Smooth muscle cell (in vitro differentiated cells): ENCODE measurements at regions not wholly inside any gene's neighbourhood (a gene's known extent, or its start where the extent isn't known, plus 50 kb on each side); places are given as distances from the start of the nearest gene placed in this dataset.

Source experiments
- DNase-seq: peaks from one replicate; lab custom pipeline; 2025; ENCODE audit not compliant: unreplicated experiment; lab: John Stamatoyannopoulos, UW
- H2AFZ ChIP-seq: fragments of 200-600 bp; sonication (generic); 2 replicates; pipeline ENCODE4 v1.6.0; 2016; ENCODE audit warnings: antibody characterized with exemption, low read depth, mild to moderate bottlenecking
- H3F3A ChIP-seq: fragments of 200-600 bp; sonication (generic); 2 replicates; pipeline ENCODE4 v1.6.0; 2017; ENCODE audit warnings: antibody characterized with exemption, low read depth
- H3K27ac ChIP-seq: fragments of 200-600 bp; sonication (generic); 2 replicates; pipeline ENCODE4 v1.5.1; 2016; ENCODE audit warnings: low read depth, mild to moderate bottlenecking
- H3K27me3 ChIP-seq: fragments of 200-600 bp; sonication (generic); 2 replicates; pipeline ENCODE4 v1.6.1; 2016; ENCODE audit warnings: low read depth, mild to moderate bottlenecking
- H3K36me3 ChIP-seq: fragments of 200-600 bp; sonication (generic); 2 replicates; pipeline ENCODE4 v1.5.1; 2016; ENCODE audit warnings: low read depth
- H3K4me1 ChIP-seq: fragments of 200-600 bp; sonication (generic); 2 replicates; pipeline ENCODE4 v1.5.1; 2016; ENCODE audit warnings: low read depth
- H3K4me2 ChIP-seq: fragments of 200-600 bp; sonication (generic); 2 replicates; pipeline ENCODE4 v1.6.0; 2016; ENCODE audit warnings: mild to moderate bottlenecking
- H3K4me3 ChIP-seq: fragments of 200-600 bp; sonication (generic); 2 replicates; pipeline ENCODE4 v1.5.1; 2016; ENCODE audit warnings: mild to moderate bottlenecking
- H3K79me2 ChIP-seq: fragments of 200-600 bp; sonication (generic); 2 replicates; pipeline ENCODE4 v1.6.0; 2016; ENCODE audit warnings: low read depth, mild to moderate bottlenecking
- H3K9ac ChIP-seq: fragments of 200-600 bp; sonication (generic); 2 replicates; pipeline ENCODE4 v1.6.0; 2016; ENCODE audit warnings: low read depth
- H3K9me3 ChIP-seq: fragments of 200-600 bp; sonication (generic); replicated peaks from 2 replicates; pipeline ENCODE4 v1.5.1; 2016; ENCODE audit warnings: low read depth
- H4K20me1 ChIP-seq: fragments of 200-600 bp; sonication (generic); 2 replicates; pipeline ENCODE4 v1.6.0; 2016; ENCODE audit warnings: low read depth
- CTCF ChIP-seq: fragments of 200-600 bp; sonication (generic); IDR thresholded peaks from 2 replicates; pipeline ENCODE4 v1.5.1; 2017; ENCODE audit warnings: borderline replicate concordance, mild to moderate bottlenecking, antibody characterized with exemption; ENCODE audit not compliant: insufficient read depth, poor library complexity, severe bottlenecking
- WGBS: methylation state at CpG from one replicate; pipeline ENCODE4 v1.1.7; 2016; ENCODE audit warnings: low lambda C conversion rate; 5-methylcytosine and 5-hydroxymethylcytosine counted together

DNA sequence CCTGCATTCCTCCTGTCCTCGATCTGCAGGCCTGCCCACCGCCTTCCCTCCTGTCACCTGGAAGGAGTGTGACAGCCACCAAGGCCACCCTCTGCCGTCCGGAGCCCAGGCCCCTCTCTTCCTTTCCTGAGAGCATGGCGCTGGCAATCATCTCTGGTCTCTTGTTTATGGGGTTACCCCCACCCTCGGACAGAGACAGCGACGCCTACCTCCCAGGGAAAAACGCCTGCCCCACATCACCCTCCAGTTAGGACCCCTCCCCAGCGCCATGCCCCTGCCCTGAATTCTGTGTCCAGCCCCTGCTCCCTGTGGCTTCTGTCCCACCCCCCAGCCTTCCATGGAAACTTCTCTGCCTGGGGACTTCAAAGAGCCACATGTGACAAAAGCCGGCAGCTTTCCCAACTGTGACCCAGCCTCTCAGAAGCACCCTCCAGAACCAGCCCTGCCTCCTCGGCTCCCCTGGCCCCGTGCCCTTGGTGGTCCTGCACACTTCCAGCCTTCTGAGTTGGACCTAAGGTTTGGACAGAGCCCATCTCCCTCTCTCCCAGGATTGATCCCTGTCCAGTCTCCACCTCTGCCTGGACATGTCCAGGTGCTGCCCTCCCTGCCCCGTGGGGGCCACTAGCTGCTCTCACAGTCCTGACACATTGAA lies 145.0 kb upstream of the HDAC4 start:
- no peak overlapping the region for H3K9ac ChIP-seq
- H4K20me1 ChIP-seq, result no peaks in the 10 kb centered on the region
- 91% methylated on average over 11 of the region's 14 CpGs for WGBS
- no peaks in the 10 kb centered on the region for H3F3A ChIP-seq
- H3K4me2 ChIP-seq, result no peak overlapping the region
- H3K4me1 ChIP-seq, result no peaks in the 10 kb centered on the region
- no peaks in the 10 kb centered on the region for H3K9me3 ChIP-seq
- H3K27me3 ChIP-seq, result no peaks in the 10 kb centered on the region
- H3K79me2 ChIP-seq, result no peaks in the 10 kb centered on the region
- no peaks in the 10 kb centered on the region for H3K36me3 ChIP-seq
- no peak overlapping the region for H3K27ac ChIP-seq
- no peak for DNase-seq
- TF ChIP-seq CTCF, result no peak
- H3K4me3 ChIP-seq, result no peak overlapping the region
- H2AFZ ChIP-seq, result no peak overlapping the region

- H3K4me1 ChIP-seq, result no peaks in the 10 kb centered on the region
- H3K9me3 ChIP-seq, result no peaks in the 10 kb centered on the region
- H3K9ac ChIP-seq, result no peak overlapping the region
- H3K27ac ChIP-seq, result no peak overlapping the region
- H3F3A ChIP-seq, result no peaks in the 10 kb centered on the region
- WGBS, result 88% methylated on average over 11 of the region's 12 CpGs
- DNase-seq, result no peak
- no peak for TF ChIP-seq CTCF
- no peak overlapping the region for H2AFZ ChIP-seq
- H3K79me2 ChIP-seq, result no peaks in the 10 kb centered on the region
- no peaks in the 10 kb centered on the region for H3K27me3 ChIP-seq
- H4K20me1 ChIP-seq, result no peaks in the 10 kb centered on the region
- H3K36me3 ChIP-seq, result no peaks in the 10 kb centered on the region
- no peak overlapping the region for H3K4me2 ChIP-seq
- no peak overlapping the region for H3K4me3 ChIP-seq
Observed at GRCh38 chr2:239544918-239545465, 144.2 kb upstream of the HDAC4 start.

DNA sequence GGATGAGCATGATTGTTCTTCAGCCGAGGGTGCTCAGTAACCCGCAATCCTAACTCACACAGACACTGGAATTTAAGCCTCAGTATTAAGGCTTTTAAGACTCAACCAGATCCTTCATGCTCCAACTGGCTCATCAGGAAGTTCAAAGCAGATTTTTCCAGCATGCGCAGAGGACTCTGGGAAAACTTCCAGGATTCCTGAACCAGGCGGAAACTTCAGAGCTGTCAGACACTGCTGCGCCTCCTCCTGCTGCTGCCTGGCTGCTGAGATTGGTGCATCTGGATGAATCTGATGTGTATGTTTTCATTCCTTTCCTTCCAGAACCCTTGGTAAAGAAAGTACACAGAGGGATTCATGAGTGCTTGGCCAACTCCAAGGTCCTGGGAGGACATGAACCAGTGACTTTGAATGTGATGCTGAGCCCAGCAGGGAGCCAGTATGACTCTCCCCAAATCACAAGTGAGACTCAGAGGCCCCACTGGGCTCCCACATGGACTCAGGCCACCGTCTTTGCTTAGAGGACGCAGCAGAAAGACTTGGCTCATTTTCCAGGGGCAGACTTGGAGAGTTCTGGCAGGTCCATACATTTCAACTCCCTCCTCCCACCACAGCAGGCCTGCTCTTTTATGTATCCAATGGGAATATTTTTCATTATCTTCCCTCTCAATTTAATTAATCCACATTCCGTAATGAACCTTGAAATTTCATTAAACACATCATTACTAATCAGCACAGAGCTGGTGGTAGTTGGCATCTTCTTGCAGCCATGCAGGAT lies 143.5 kb upstream of the HDAC4 start:
- no peak overlapping the region for H3K4me2 ChIP-seq
- H3K27me3 ChIP-seq, result no peaks in the 10 kb centered on the region
- no peaks in the 10 kb centered on the region for H3K9me3 ChIP-seq
- H3K79me2 ChIP-seq, result no peaks in the 10 kb centered on the region
- H3K36me3 ChIP-seq, result no peaks in the 10 kb centered on the region
- no peak overlapping the region for H3K27ac ChIP-seq
- no peak for TF ChIP-seq CTCF
- 53% methylated on average over 8 of the region's 8 CpGs for WGBS
- H3K4me3 ChIP-seq, result no peak overlapping the region
- no peak overlapping the region for H3K9ac ChIP-seq
- H2AFZ ChIP-seq, result no peak overlapping the region
- no peaks in the 10 kb centered on the region for H4K20me1 ChIP-seq
- no peak for DNase-seq
- no peaks in the 10 kb centered on the region for H3F3A ChIP-seq
- no peaks in the 10 kb centered on the region for H3K4me1 ChIP-seq
